22Rv1 (cell line): ENCODE measurements at regions not wholly inside any gene's neighbourhood (a gene's known extent, or its start where the extent isn't known, plus 50 kb on each side); places are given as distances from the start of the nearest gene placed in this dataset.

ENCODE experiments used
- ZFX ChIP-seq: fragments of 450-650 bp; IDR thresholded peaks from 2 replicates; pipeline ENCODE4 v1.6.1; 2017; ENCODE audit warnings: antibody characterized with exemption, borderline replicate concordance
- TF ChIP-seq, protein P1 (sequence below): fragments of 450-650 bp; IDR thresholded peaks from 2 replicates; pipeline ENCODE4 v1.5.1; 2017; ENCODE audit warnings: mild to moderate bottlenecking

DNA sequence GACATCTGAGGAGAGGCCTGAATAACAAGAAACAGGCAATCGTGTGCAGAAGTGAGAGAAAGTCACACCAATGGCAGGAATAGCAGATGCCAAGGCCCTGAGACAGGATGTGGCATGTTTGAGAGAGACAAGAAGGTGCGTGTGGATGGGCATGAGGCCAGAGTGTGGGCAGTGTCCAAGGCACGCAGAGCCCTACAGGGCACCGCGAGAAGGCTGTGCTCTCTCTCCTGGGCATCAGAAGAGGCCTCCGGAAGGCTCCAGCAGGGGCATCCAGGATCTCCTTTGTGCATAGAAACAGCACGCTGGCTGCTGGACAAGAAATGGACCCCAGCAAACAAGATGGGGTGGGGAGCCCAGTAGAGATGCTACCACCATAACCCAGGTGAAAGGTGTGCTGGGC, 239.0 kb upstream of the RAB6C start:
- TF ChIP-seq, protein P1, sequence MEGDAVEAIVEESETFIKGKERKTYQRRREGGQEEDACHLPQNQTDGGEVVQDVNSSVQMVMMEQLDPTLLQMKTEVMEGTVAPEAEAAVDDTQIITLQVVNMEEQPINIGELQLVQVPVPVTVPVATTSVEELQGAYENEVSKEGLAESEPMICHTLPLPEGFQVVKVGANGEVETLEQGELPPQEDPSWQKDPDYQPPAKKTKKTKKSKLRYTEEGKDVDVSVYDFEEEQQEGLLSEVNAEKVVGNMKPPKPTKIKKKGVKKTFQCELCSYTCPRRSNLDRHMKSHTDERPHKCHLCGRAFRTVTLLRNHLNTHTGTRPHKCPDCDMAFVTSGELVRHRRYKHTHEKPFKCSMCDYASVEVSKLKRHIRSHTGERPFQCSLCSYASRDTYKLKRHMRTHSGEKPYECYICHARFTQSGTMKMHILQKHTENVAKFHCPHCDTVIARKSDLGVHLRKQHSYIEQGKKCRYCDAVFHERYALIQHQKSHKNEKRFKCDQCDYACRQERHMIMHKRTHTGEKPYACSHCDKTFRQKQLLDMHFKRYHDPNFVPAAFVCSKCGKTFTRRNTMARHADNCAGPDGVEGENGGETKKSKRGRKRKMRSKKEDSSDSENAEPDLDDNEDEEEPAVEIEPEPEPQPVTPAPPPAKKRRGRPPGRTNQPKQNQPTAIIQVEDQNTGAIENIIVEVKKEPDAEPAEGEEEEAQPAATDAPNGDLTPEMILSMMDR = no peak
- TF ChIP-seq ZFX = no peak
